Tibial nerve (tissue), 4 donors: ENCODE measurements at regions not wholly inside any gene's neighbourhood (a gene's known extent, or its start where the extent isn't known, plus 50 kb on each side); places are given as distances from the start of the nearest gene placed in this dataset.

ENCODE experiments used
- CTCF ChIP-seq, 5 experiments: fragments of 200-600 bp in 3 of 5; fragments of 450-650 bp in 2 of 5; sonication (generic) in 3 of 5; IDR thresholded peaks; one replicate each; pipeline ENCODE4 v1.5.1; 2016 to 2019; ENCODE audit warnings: antibody characterized with exemption in 5 of 5, mild to moderate bottlenecking in 3 of 5, moderate library complexity in 2 of 5
- EP300 ChIP-seq, 2 donors: sonication (generic); formaldehyde crosslinking; IDR thresholded peaks; one replicate each; pipeline ENCODE4 v1.6.1; 2017; ENCODE audit warnings: antibody characterized with exemption in 2 of 2, mild to moderate bottlenecking in 1 of 2

DNA sequence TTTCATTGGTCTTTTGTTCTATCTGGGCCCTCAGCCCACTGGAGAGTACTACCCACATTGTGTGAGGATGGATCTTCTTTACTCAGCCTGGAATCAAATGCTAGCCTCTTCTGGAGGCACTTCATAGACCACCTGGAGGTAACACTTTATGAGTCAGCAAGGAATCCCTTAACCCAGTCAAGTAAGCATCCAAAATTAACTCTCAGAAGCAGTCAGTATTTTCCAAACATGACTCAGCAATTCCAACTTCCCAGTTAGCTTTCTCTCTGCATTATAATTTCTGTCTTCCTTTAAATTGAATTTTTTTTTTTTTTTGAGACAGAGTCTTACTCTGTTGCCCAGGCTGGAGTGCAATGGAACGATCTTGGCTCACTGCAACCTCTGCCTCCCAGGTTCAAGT is 142.7 kb downstream of the ACKR3 start:
- TF ChIP-seq CTCF (IDR thresholded peaks at IDR 0.05) (no peak), EP300 (IDR thresholded peaks at IDR 0.05) (no peak)
